OCI-LY7 (cell line): ENCODE measurements at regions not wholly inside any gene's neighbourhood (a gene's known extent, or its start where the extent isn't known, plus 50 kb on each side); places are given as distances from the start of the nearest gene placed in this dataset.

Source experiments
- BruUV-seq: library from RNA; stranded (reverse); fragments of 400-500 nt; replicated peaks from 2 replicates; lab custom pipeline; 2021; lab: Mats Ljungman, UMichigan
- CTCF ChIA-PET: fragments of 300-600 bp; sonication (Branson Sonifier 250); formaldehyde crosslinking; loops from one replicate; lab custom pipeline; 2022; ENCODE audit warnings: antibody characterized with exemption; ENCODE audit not compliant: unreplicated experiment; lab: Charles Lee
- POLR2A ChIA-PET: fragments of 300-600 bp; sonication (Branson Sonifier 250); formaldehyde crosslinking; loops from one replicate; lab custom pipeline; 2022; ENCODE audit warnings: antibody characterized with exemption; lab: Charles Lee
- DNase-seq: peaks from one replicate; pipeline ENCODE4 v3.0.0-alpha.2; 2015; ENCODE audit warnings: low spot score
- H2AFZ ChIP-seq: fragments of 200-600 bp; sonication (generic), shearing (Covaris generic); 2 replicates; pipeline ENCODE4 v1.6.1; 2014; ENCODE audit warnings: mild to moderate bottlenecking, antibody characterized with exemption, low read length, moderate library complexity
- H3K27ac ChIP-seq: fragments of 200-600 bp; sonication (generic); 2 replicates; pipeline ENCODE4 v1.5.1; 2014; ENCODE audit warnings: mixed run types, low read depth, mild to moderate bottlenecking, moderate library complexity, low read length, inconsistent platforms; ENCODE audit not compliant: poor library complexity, severe bottlenecking
- H3K36me3 ChIP-seq: fragments of 200-600 bp; sonication (generic); 2 replicates; pipeline ENCODE4 v1.6.1; 2014; ENCODE audit warnings: mild to moderate bottlenecking, antibody characterized with exemption, low read length, moderate library complexity, mixed read lengths; ENCODE audit not compliant: insufficient read depth
- H3K4me1 ChIP-seq: fragments of 200-600 bp; sonication (generic); 2 replicates; pipeline ENCODE4 v1.5.1; 2014; ENCODE audit warnings: mild to moderate bottlenecking, low read length; ENCODE audit not compliant: insufficient read depth, poor library complexity, severe bottlenecking
- H3K4me2 ChIP-seq: fragments of 200-600 bp; sonication (generic); 2 replicates; pipeline ENCODE4 v1.6.1; 2014; ENCODE audit warnings: mild to moderate bottlenecking, low read length
- H3K4me3 ChIP-seq: fragments of 200-600 bp; sonication (generic); 2 replicates; pipeline ENCODE4 v1.5.1; 2014; ENCODE audit warnings: mild to moderate bottlenecking, low read depth, low read length; ENCODE audit not compliant: poor library complexity, severe bottlenecking
- H3K79me2 ChIP-seq: fragments of 200-600 bp; sonication (generic); 2 replicates; pipeline ENCODE4 v1.6.1; 2016; ENCODE audit warnings: low read depth, mild to moderate bottlenecking, low read length, moderate library complexity, mixed read lengths; ENCODE audit not compliant: insufficient read depth
- H3K9me2 ChIP-seq: fragments of 200-600 bp; sonication (generic); 2 replicates; pipeline ENCODE4 v1.6.1; 2016; ENCODE audit warnings: mild to moderate bottlenecking, low read length, mixed read lengths; ENCODE audit not compliant: insufficient read depth
- H3K9me3 ChIP-seq: fragments of 200-600 bp; sonication (generic); 2 replicates; pipeline ENCODE4 v1.6.1; 2014; ENCODE audit warnings: mild to moderate bottlenecking, mixed run types, low read length, mixed read lengths
- H4K20me1 ChIP-seq: fragments of 200-600 bp; sonication (generic); 2 replicates; pipeline ENCODE4 v1.6.1; 2014; ENCODE audit warnings: mild to moderate bottlenecking, antibody characterized with exemption, low read length, moderate library complexity, mixed read lengths; ENCODE audit not compliant: insufficient read depth
- CTCF ChIP-seq: fragments of 200-600 bp; sonication (generic); conservative IDR thresholded peaks from 2 replicates; pipeline ENCODE4 v1.5.1; 2014; ENCODE audit warnings: mild to moderate bottlenecking, antibody characterized with exemption, low read length, moderate library complexity, mixed read lengths
- EZH2phosphoT487 ChIP-seq: fragments of 200-600 bp; sonication (generic); IDR thresholded peaks from 2 replicates; pipeline ENCODE4 v1.6.1; 2018; ENCODE audit warnings: low read depth, borderline replicate concordance, mild to moderate bottlenecking, mixed run types, antibody characterized with exemption, low read length, moderate library complexity, mixed read lengths
- intact Hi-C: fragments of 100-400 bp; cut with micrococcal nuclease; formaldehyde crosslinking; loops from one replicate; pipeline ENCODE4 v1.10.0; 2022; ENCODE audit not compliant: unreplicated experiment

- CTCF ChIA-PET, result no interaction called here
- no peak overlapping the region for H3K4me3 ChIP-seq
- H2AFZ ChIP-seq, result no peak overlapping the region
- H4K20me1 ChIP-seq, result no peaks in the 10 kb centered on the region
- no peaks in the 10 kb centered on the region for H3K4me1 ChIP-seq
- H3K4me2 ChIP-seq, result no peak overlapping the region
- BruUV-seq, result no TSS peak
- intact Hi-C loops, result no loop called here
- DNase-seq, result no peak
- no peaks in the 10 kb centered on the region for H3K9me3 ChIP-seq
- TF ChIP-seq EZH2phosphoT487 (no peak), CTCF (no peak)
- no peaks in the 10 kb centered on the region for H3K36me3 ChIP-seq
- POLR2A ChIA-PET, result interaction anchor here (0.6 kb wide), 1 partner anchor 661 kb away, joined by 3 read pairs; no protein-coding TSS in a partner anchor
- no peak overlapping the region for H3K27ac ChIP-seq
- no peaks in the 10 kb centered on the region for H3K9me2 ChIP-seq
- H3K79me2 ChIP-seq, result no peaks in the 10 kb centered on the region
Measured at GRCh38 chr11:23226331-23227077, 366.2 kb upstream of the CCDC179 start.

- TF ChIP-seq CTCF, result no peak
- no peak for TF ChIP-seq EZH2phosphoT487
- no peak overlapping the region for H2AFZ ChIP-seq
- H3K36me3 ChIP-seq, result no peaks in the 10 kb centered on the region
- H3K4me3 ChIP-seq, result no peak overlapping the region
- intact Hi-C loops, result no loop called here
- POLR2A ChIA-PET, result interaction anchor here (1.0 kb wide), 1 partner anchor 38 kb away, joined by 3 read pairs; no protein-coding TSS in a partner anchor
- no peaks in the 10 kb centered on the region for H3K9me3 ChIP-seq
- H3K4me1 ChIP-seq, result no peaks in the 10 kb centered on the region
- no peak overlapping the region for H3K4me2 ChIP-seq
- DNase-seq, result no peak
- CTCF ChIA-PET, result no interaction called here
- no peaks in the 10 kb centered on the region for H3K9me2 ChIP-seq
- no peaks in the 10 kb centered on the region for H4K20me1 ChIP-seq
- no peaks in the 10 kb centered on the region for H3K79me2 ChIP-seq
- no TSS peak for BruUV-seq
- no peak overlapping the region for H3K27ac ChIP-seq
Measured at GRCh38 chr11:23227078-23227445, 366.8 kb upstream of the CCDC179 start.

GRCh38 chr11:23232652-23233051 is 372.4 kb upstream of the CCDC179 start:
- BruUV-seq, result no TSS peak
- DNase-seq, result no peak
- no peak overlapping the region for H2AFZ ChIP-seq
- H3K9me3 ChIP-seq, result no peaks in the 10 kb centered on the region
- ChIA-PET CTCF (no interaction called here), POLR2A (interaction anchor here (1.2 kb wide), 1 partner anchor 11 kb away, joined by 3 read pairs; no protein-coding TSS in a partner anchor)
- no peaks in the 10 kb centered on the region for H3K36me3 ChIP-seq
- no peak overlapping the region for H3K27ac ChIP-seq
- H3K4me1 ChIP-seq, result no peaks in the 10 kb centered on the region
- intact Hi-C loops, result no loop called here
- TF ChIP-seq EZH2phosphoT487 (no peak), CTCF (no peak)
- H3K9me2 ChIP-seq, result no peaks in the 10 kb centered on the region
- no peaks in the 10 kb centered on the region for H4K20me1 ChIP-seq
- no peaks in the 10 kb centered on the region for H3K79me2 ChIP-seq
- H3K4me2 ChIP-seq, result no peak overlapping the region
- H3K4me3 ChIP-seq, result no peak overlapping the region
